HG03066 (cell line): ENCODE measurements at regions not wholly inside any gene's neighbourhood (a gene's known extent, or its start where the extent isn't known, plus 50 kb on each side); places are given as distances from the start of the nearest gene placed in this dataset.
"Not testable (repeated sequence)": the region's sequence is repeated elsewhere in the genome, so short reads cannot be mapped to it uniquely, and the experiment has no call there.

ENCODE experiments used
- ATAC-seq: cut with Tn5 transposase; IDR thresholded peaks from one replicate; pipeline ENCODE4 v1.9.1; 2021; ENCODE audit warnings: low read depth; ENCODE audit not compliant: unreplicated experiment

DNA sequence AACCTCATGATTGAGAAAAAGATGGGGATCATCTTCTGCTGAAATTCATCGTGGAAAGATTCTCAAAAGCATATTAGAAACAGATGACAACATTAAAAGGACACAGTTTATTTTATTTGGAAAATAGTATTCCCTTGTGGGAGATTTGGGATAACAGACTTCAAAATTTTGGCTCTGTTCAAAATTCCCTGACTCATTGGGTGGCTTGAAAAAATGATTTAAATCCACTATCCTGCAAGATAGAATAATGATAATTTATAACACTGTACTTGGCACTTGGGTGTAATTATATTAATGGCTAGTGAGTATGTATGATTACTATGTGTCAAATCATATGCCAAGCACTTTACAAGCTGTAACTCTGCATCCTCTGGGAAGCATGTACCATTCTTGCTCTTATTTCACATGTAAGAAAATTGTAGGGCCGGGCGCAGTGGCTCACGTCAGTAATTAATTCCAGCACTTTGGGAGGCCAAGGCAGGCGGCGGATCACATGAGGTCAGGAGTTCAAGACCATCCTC lies 128.8 kb downstream of the LMNTD1 start:
- ATAC-seq = no peak

- ATAC-seq = no peak
Measured at GRCh38 chr12:25423355-25424050, 129.6 kb downstream of the LMNTD1 start.

DNA sequence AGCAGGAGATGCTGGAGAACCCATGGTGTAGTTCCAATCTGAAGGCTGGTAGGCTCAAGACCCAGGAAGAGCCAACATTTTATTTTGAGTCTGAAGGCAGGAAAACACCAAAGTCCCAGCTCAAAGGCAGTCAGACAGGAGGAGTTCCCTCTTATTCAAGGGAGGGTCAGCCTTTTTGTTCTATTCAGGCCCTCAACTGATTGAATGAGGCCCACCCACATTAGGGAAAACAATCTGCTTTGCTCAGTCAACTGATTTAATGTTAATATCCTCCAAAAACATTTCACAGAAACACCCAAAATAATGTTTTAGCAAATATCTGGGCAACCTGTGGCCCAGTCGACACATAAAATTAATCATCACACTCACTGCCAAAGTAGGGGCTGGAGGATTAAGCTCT lies 130.8 kb downstream of the LMNTD1 start:
- ATAC-seq = no peak

DNA sequence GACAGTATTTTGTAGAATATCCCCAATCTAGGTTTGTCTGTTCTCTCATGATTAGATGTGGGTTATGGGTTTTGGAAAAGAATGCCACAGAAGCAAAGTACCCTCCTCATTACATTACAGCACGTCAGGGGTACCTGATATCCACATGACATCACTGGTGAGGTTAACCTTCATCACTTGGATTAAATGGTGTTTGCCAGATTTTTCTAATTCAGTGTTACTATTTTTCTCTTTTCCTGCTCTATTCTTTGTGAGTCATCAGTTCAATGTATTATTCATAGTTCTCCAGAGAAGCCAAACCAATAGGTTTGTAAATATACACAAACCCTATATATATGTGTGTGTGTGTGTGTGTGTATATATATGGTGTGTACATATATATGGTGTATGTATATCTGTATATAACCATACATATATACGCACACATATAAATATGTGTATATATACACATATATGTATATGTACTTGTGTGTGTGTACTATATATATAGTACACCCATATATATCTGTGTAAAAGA lies 131.4 kb downstream of the LMNTD1 start:
- no peak for ATAC-seq

- no peak for ATAC-seq
Measured at GRCh38 chr12:25420116-25420515, 133.0 kb downstream of the LMNTD1 start.

- no peak for ATAC-seq
Measured at GRCh38 chr12:25419595-25419994, 133.5 kb downstream of the LMNTD1 start.

GRCh38 chr12:25417071-25417470 lies 136.0 kb downstream of the LMNTD1 start:
- no peak for ATAC-seq

GRCh38 chr12:25416516-25416915 lies 136.6 kb downstream of the LMNTD1 start:
- ATAC-seq = no peak

GRCh38 chr12:25415004-25415403 lies 138.1 kb downstream of the LMNTD1 start:
- ATAC-seq = no peak

- no peak for ATAC-seq
Measured at GRCh38 chr12:25412735-25413134, 140.3 kb downstream of the LMNTD1 start.

DNA sequence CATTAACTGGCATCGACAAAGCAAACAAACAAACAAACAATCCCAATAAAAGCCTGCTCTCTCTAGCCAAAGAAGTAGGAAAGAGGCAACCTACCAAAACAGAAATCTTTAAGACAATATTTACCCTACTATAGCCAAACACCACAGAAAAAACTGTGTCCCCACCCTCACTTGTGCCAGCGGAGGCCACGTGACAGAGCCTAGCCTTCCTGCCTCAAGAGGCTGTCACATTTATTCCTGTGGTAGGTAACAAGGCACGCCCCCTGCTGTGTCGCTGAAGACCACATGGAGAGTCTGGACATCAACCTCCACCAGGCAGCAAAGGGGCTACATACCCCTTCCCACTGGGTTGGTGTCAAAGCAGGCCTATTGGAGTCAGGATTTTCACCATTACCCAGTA lies 148.1 kb downstream of the LMNTD1 start:
- no peak for ATAC-seq

DNA sequence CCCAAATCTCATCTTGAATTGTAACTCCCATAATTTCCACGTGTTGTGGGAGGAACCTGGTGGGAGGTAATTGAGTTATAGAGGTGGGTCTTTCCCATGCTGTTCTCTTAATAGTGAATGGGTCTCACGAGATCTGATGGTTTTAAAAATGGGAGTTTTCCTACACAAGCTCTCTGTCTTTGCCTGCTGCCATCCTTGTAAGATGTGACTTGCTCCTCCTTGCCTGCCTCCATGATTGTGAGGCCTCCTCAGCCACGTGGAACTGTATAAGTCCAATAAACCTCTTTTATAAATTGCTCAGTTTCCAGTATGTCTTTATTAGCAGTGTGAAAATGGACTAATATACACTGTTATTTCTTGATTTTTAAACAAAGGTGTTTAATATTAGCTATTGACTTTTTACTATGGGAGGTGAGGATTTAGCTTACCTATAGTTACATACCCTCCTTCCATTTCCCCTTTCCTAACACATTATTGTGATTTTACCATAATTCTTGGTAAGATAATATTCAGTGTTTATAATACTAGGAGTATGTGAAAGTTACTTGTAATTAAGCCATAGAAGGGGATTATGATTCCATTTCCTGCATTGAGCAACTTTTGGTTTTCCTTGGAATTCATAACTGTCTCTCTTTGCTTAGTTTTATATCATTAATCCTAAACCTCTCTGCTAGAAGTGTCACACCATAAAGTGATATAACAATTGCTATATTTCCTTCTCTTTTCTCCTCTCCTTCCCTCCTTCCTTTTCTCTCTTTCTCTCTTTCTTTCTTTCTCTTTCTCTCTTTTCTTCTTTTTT lies 151.0 kb upstream of the KRAS start:
- no peak for ATAC-seq

DNA sequence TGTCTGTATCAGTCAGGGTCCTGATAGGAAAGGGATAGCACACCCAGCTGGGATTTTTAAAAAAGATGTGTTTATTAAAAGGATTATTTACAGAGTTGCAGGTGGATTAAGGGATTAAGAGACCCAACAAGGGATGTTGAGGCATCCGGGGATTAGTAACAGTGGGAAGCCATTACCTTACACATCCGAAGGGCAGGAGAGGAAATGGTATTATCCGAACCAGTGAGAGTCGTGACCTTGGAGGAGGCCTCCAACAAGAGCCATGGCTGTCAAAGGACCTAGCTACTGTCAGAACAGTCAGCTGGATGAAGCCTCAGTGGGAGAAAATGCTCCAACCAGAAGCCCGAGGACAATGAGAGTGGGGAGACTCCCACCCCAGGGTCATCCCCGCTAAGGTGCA lies 146.3 kb upstream of the KRAS start:
- ATAC-seq = no peak

- ATAC-seq = no peak
Measured at GRCh38 chr12:25395227-25395626, 144.5 kb upstream of the KRAS start.

DNA sequence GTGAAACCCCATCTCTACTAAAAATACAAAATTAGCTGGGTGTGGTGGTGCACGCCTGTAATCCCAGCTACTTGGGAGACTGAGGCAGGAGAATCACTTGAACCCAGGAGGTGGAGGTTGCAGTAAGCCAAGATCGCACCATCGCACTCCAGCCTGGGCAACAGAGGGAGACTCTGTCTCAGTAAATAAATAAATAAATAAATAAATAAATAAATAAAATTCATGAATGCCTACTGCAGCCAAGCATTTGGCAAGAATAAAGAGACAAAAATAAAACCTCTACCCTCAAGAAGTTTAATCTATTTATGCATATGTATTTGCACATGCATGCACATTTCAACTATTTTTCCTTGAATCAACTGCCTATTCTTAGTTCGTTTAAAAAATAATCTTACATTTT lies 144.0 kb upstream of the KRAS start:
- ATAC-seq = not testable (repeated sequence)

GRCh38 chr12:25394025-25394424 lies 143.3 kb upstream of the KRAS start:
- ATAC-seq = no peak

GRCh38 chr12:25391346-25391745 lies 140.6 kb upstream of the KRAS start:
- ATAC-seq = not testable (repeated sequence)

DNA sequence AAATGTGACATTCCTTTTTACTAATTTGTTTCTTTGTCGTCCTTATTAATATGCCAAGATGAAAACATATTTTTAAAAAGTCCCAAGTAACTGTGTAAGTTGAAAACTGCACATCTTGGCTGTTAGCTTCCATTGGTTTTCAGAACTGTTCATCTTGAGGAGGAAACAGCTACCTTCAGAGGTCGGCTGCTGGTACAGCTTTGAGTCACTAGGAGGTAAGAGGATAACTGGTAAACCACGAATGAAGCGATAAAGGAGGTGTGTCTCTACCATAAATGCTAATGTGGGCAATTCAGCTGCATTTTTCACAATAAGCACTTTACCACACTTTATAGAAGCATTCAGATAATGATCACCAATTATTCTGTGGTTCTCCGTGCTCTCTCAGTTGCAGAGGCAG lies 137.5 kb upstream of the KRAS start:
- ATAC-seq = no peak

DNA sequence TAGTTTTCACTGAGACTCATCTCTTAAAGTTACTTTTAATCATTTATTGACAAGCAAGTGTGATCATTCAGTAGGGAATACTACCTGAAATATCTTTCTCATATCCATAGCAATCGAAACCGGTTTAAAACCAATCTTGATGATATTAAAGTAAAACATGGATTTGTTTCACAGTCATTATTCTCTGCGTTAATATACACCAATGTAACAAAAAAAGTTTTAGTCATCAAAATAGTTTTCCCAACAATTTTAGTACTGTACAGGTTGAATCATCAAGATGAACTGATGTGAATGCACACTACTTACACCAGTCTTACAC lies 137.0 kb upstream of the KRAS start:
- no peak for ATAC-seq

GRCh38 chr12:25386831-25387731 lies 136.4 kb upstream of the KRAS start:
- ATAC-seq = no peak

DNA sequence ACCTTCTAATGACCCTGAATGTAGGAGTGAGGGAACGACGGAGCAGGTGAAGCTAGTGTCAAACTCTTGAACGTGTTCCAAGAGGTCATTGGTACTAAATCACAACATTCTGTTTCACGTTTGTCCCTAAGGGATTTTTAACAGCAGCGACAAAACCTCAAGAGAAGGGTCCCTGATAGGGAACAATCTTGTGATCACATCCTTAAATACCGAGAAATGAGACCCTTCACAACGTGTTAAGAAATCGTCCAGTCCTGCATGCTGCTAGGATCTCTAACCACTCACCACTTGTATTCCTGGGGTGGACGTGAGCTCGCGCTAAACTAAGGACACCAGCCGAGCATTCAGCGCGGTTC lies 134.1 kb upstream of the KRAS start:
- no peak for ATAC-seq
